Spleen (tissue), 11 donors: ENCODE measurements at regions not wholly inside any gene's neighbourhood (a gene's known extent, or its start where the extent isn't known, plus 50 kb on each side); places are given as distances from the start of the nearest gene placed in this dataset.

Experiments
- DNase-seq: peaks from one replicate; pipeline ENCODE4 v3.0.0-alpha.2; 2020
- H3K27ac ChIP-seq, 8 donors: fragments of 200-600 bp; sonication (generic) in 7 of 8; 1 replicate in 4 of 8; 2 replicates in 4 of 8; pipeline versions ENCODE4 v1.5.0 to v1.8.0; 2016 to 2021; ENCODE audit warnings: inconsistent platforms in 4 of 8, mild to moderate bottlenecking in 4 of 8, moderate library complexity in 1 of 8
- H3K27me3 ChIP-seq, 7 donors: fragments of 200-600 bp; sonication (generic) in 6 of 7; replicated peaks in 1 of 7; 1 replicate in 4 of 7; 2 replicates in 3 of 7; pipeline versions ENCODE4 v1.5.0 to v1.8.0; 2016 to 2021; ENCODE audit warnings: inconsistent platforms in 3 of 7, mild to moderate bottlenecking in 1 of 7
- H3K36me3 ChIP-seq, 6 donors: fragments of 200-600 bp; sonication (generic) in 5 of 6; 1 replicate in 4 of 6; 2 replicates in 2 of 6; pipeline versions ENCODE4 v1.5.0 to v1.8.0; 2016 to 2021; ENCODE audit warnings: inconsistent platforms in 2 of 6
- H3K4me1 ChIP-seq, 6 donors: fragments of 200-600 bp; sonication (generic) in 5 of 6; 1 replicate in 3 of 6; 2 replicates in 3 of 6; pipeline versions ENCODE4 v1.5.0 to v1.8.0; 2016 to 2021; ENCODE audit warnings: inconsistent platforms in 3 of 6
- H3K4me3 ChIP-seq, 8 donors: fragments of 200-600 bp; sonication (generic) in 7 of 8; 1 replicate in 4 of 8; 2 replicates in 4 of 8; pipeline versions ENCODE4 v1.5.0 to v1.8.0; 2016 to 2021; ENCODE audit warnings: inconsistent platforms in 4 of 8, mild to moderate bottlenecking in 4 of 8, moderate library complexity in 2 of 8
- H3K9me3 ChIP-seq, 8 donors: fragments of 200-600 bp; sonication (generic) in 7 of 8; 1 replicate in 4 of 8; 2 replicates in 4 of 8; pipeline versions ENCODE4 v1.5.0 to v1.8.0; 2016 to 2021; ENCODE audit warnings: inconsistent platforms in 4 of 8
- CTCF ChIP-seq, 11 experiments: fragments of 200-600 bp in 7 of 11; fragments of 450-650 bp in 4 of 11; sonication (generic) in 4 of 11; IDR thresholded peaks in 8 of 11; conservative IDR thresholded peaks in 3 of 11; 1 replicate in 7 of 11; 2 replicates in 4 of 11; pipeline versions ENCODE4 v1.4.0 to v1.8.0; 2016 to 2021; ENCODE audit warnings: antibody characterized with exemption in 11 of 11, inconsistent platforms in 4 of 11, mild to moderate bottlenecking in 1 of 11
- POLR2A ChIP-seq, 3 donors: fragments of 450-650 bp; IDR thresholded peaks; one replicate each; pipeline ENCODE4 v1.5.1; 2017; ENCODE audit warnings: antibody characterized with exemption in 3 of 3, mild to moderate bottlenecking in 1 of 3
- POLR2AphosphoS5 ChIP-seq, 3 donors: sonication (generic); formaldehyde crosslinking; IDR thresholded peaks; one replicate each; pipeline ENCODE4 v1.5.1; 2017; ENCODE audit warnings: antibody characterized with exemption in 3 of 3
- WGBS, 5 donors: extraction: QIAGEN DNeasy Blood & Tissue Kit in 3 of 5; methylation state at CpG; one replicate each; pipeline versions ENCODE4 v1.1.5 to v1.1.7; 2013 to 2018; 5-methylcytosine and 5-hydroxymethylcytosine counted together
- intact Hi-C: fragments of 100-400 bp; cut with DNase I; formaldehyde crosslinking; loops from one replicate; pipeline ENCODE4 v1.15.0; 2023; ENCODE audit warnings: low total_unique reads
- donor health status: healthy with polysubstance abuse.
- donor health status: DM: no; HTN: no; CAD: no; lungs with moderate emphysema.
- donor health status: DM: no; HTN: no; CAD: no.
- donor health status: Bipolar disorder and iron deficiency.
- donor health status: healthy.
- donor health status: DM: no; HTN: no; CAD: no.
- donor health status: DM: yes; HTN: yes; CAD: no.

GRCh38 chr6:84526631-84527030 is 237.8 kb downstream of the TBX18 start:
- 30 to 42% (median 36%) methylated on average over 2 of the region's 2 CpGs for WGBS, 5 donors
- H3K27ac ChIP-seq, result no peak overlapping the region
- no peak overlapping the region for H3K4me3 ChIP-seq
- H3K9me3 ChIP-seq, result peaks cover 0 to under 1% (median 0%) of the 10 kb centered on the region in 8 donors
- intact Hi-C loops, result no loop called here
- no peaks in the 10 kb centered on the region for H3K4me1 ChIP-seq
- DNase-seq, result no peak
- no peaks in the 10 kb centered on the region for H3K36me3 ChIP-seq
- TF ChIP-seq POLR2A (IDR thresholded peaks at IDR 0.05), result no peak
- TF ChIP-seq CTCF (IDR thresholded peaks at IDR 0.05 in 8 of 11, conservative IDR thresholded peaks at IDR 0.05 in 3 of 11), result no peak
- TF ChIP-seq POLR2AphosphoS5 (IDR thresholded peaks at IDR 0.05), result no peak
- H3K27me3 ChIP-seq, result no peaks in the 10 kb centered on the region

GRCh38 chr6:84525907-84526306 is 238.5 kb downstream of the TBX18 start:
- intact Hi-C loops, result no loop called here
- 53 to 83% (median 73%) methylated on average over 2 of the region's 2 CpGs for WGBS, 5 donors

GRCh38 chr6:84524636-84525035 is 239.8 kb downstream of the TBX18 start:
- no peaks in the 10 kb centered on the region for H3K9me3 ChIP-seq
- H3K36me3 ChIP-seq, result no peaks in the 10 kb centered on the region
- intact Hi-C loops, result no loop called here
- WGBS, 5 donors, result 47 to 79% (median 70%) methylated on average over 4 of the region's 4 CpGs
- no peak overlapping the region for H3K4me3 ChIP-seq
- DNase-seq, result no peak
- H3K4me1 ChIP-seq, result no peaks in the 10 kb centered on the region
- TF ChIP-seq POLR2AphosphoS5 (IDR thresholded peaks at IDR 0.05) (no peak), POLR2A (IDR thresholded peaks at IDR 0.05) (no peak), CTCF (IDR thresholded peaks at IDR 0.05 in 8 of 11, conservative IDR thresholded peaks at IDR 0.05 in 3 of 11) (no peak)
- no peak overlapping the region for H3K27ac ChIP-seq
- no peaks in the 10 kb centered on the region for H3K27me3 ChIP-seq

More at GRCh38 chr6:84525907-84526306, 238.5 kb downstream of the TBX18 start:
- Histone ChIP-seq H3K27ac (no peak overlapping the region), H3K27me3 (no peaks in the 10 kb centered on the region), H3K4me3 (no peak overlapping the region), H3K4me1 (no peaks in the 10 kb centered on the region), H3K9me3 (no peaks in the 10 kb centered on the region), H3K36me3 (no peaks in the 10 kb centered on the region)
- TF ChIP-seq POLR2A (IDR thresholded peaks at IDR 0.05), result no peak
- TF ChIP-seq CTCF (IDR thresholded peaks at IDR 0.05 in 8 of 11, conservative IDR thresholded peaks at IDR 0.05 in 3 of 11), result no peak
- DNase-seq, result no peak

- H3K27ac ChIP-seq, result no peak overlapping the region
- no peaks in the 10 kb centered on the region for H3K4me1 ChIP-seq
- no peak for TF ChIP-seq CTCF (IDR thresholded peaks at IDR 0.05 in 8 of 11, conservative IDR thresholded peaks at IDR 0.05 in 3 of 11)
- no peak for TF ChIP-seq POLR2A (IDR thresholded peaks at IDR 0.05)
- TF ChIP-seq POLR2AphosphoS5 (IDR thresholded peaks at IDR 0.05), result no peak
- intact Hi-C loops, result no loop called here
- H3K9me3 ChIP-seq, result no peaks in the 10 kb centered on the region
- H3K4me3 ChIP-seq, result no peak overlapping the region
- no peaks in the 10 kb centered on the region for H3K36me3 ChIP-seq
- H3K27me3 ChIP-seq, result no peaks in the 10 kb centered on the region
- no peak for DNase-seq
These were observed 242.3 kb downstream of the TBX18 start for GRCh38 chr6:84522135-84522549.
